ENCODE measurements at regions not wholly inside any gene's neighbourhood (a gene's known extent, or its start where the extent isn't known, plus 50 kb on each side); places are given as distances from the start of the nearest gene placed in this dataset.
"Not testable (repeated sequence)": the region's sequence is repeated elsewhere in the genome, so short reads cannot be mapped to it uniquely, and the experiment has no call there.

GRCh38 chr20:40868551-40869217 is 159.9 kb upstream of the TOP1 start:
- Histone ChIP-seq H3K4me3 (ENCODE audit: low read length) (no peak overlapping the region), H3K79me2 (ENCODE audit: control insufficient read depth, insufficient read depth, low read length) (no peaks in the 10 kb centered on the region), H4K8ac (ENCODE audit: low read depth, low read length) (no peak overlapping the region), H2BK120ac (ENCODE audit: low read depth, low read length) (no peak overlapping the region), H3K9ac (ENCODE audit: low read length) (no peak overlapping the region), H4K5ac (ENCODE audit: low read length) (no peak overlapping the region), H3K4ac (ENCODE audit: low read depth, low read length) (no peak overlapping the region), H3K27ac (ENCODE audit: low read depth, low read length) (no peak overlapping the region), H2BK15ac (replicated peaks; ENCODE audit: low read depth) (no peak overlapping the region), H2BK5ac (ENCODE audit: low read length) (no peak overlapping the region), H3K23ac (ENCODE audit: low read length) (no peak overlapping the region), H3K79me1 (ENCODE audit: low read length) (no peaks in the 10 kb centered on the region), H3K56ac (ENCODE audit: low read length) (no peak overlapping the region), H3K4me2 (ENCODE audit: low read length) (no peak overlapping the region), H3K4me1 (ENCODE audit: control insufficient read depth, low read depth, low read length) (no peaks in the 10 kb centered on the region), H3K18ac (ENCODE audit: low read length) (no peak overlapping the region), H2AK5ac (ENCODE audit: low read length) (no peak overlapping the region), H3K36me3 (ENCODE audit: control insufficient read depth, insufficient read depth, low read length) (no peaks in the 10 kb centered on the region), H3K27me3 (ENCODE audit: insufficient read depth, low read length, poor library complexity) (no peaks in the 10 kb centered on the region)
- no CpG with 5 or more reads among the region's 6 CpGs for WGBS (ENCODE audit: extremely low coverage, insufficient coverage, low lambda C conversion rate)
- DNase-seq, result no peak

GRCh38 chr20:40869218-40870147 is 159.1 kb upstream of the TOP1 start:
- no CpG with 5 or more reads among the region's 12 CpGs for WGBS (ENCODE audit: extremely low coverage, insufficient coverage, low lambda C conversion rate)
- Histone ChIP-seq H3K56ac (ENCODE audit: low read length) (no peak overlapping the region), H3K4ac (ENCODE audit: low read depth, low read length) (no peak overlapping the region), H3K18ac (ENCODE audit: low read length) (no peak overlapping the region), H3K79me1 (ENCODE audit: low read length) (no peaks in the 10 kb centered on the region), H4K8ac (ENCODE audit: low read depth, low read length) (no peak overlapping the region), H3K36me3 (ENCODE audit: control insufficient read depth, insufficient read depth, low read length) (no peaks in the 10 kb centered on the region), H3K4me2 (ENCODE audit: low read length) (no peak overlapping the region), H2BK120ac (ENCODE audit: low read depth, low read length) (no peak overlapping the region), H3K4me1 (ENCODE audit: control insufficient read depth, low read depth, low read length) (no peaks in the 10 kb centered on the region), H2AK5ac (ENCODE audit: low read length) (no peak overlapping the region), H4K5ac (ENCODE audit: low read length) (no peak overlapping the region), H3K23ac (ENCODE audit: low read length) (no peak overlapping the region), H3K27me3 (ENCODE audit: insufficient read depth, low read length, poor library complexity) (no peaks in the 10 kb centered on the region), H3K9ac (ENCODE audit: low read length) (no peak overlapping the region), H2BK5ac (ENCODE audit: low read length) (no peak overlapping the region), H3K27ac (ENCODE audit: low read depth, low read length) (no peak overlapping the region), H3K79me2 (ENCODE audit: control insufficient read depth, insufficient read depth, low read length) (no peaks in the 10 kb centered on the region), H2BK15ac (replicated peaks; ENCODE audit: low read depth) (no peak overlapping the region), H3K4me3 (ENCODE audit: low read length) (no peak overlapping the region)
- DNase-seq, result no peak

GRCh38 chr20:40875116-40876085 is 153.2 kb upstream of the TOP1 start:
- Histone ChIP-seq H4K5ac (ENCODE audit: low read length) (no peak overlapping the region), H3K27ac (ENCODE audit: low read depth, low read length) (no peak overlapping the region), H2BK5ac (ENCODE audit: low read length) (no peak overlapping the region), H3K4me3 (ENCODE audit: low read length) (no peak overlapping the region), H3K56ac (ENCODE audit: low read length) (no peak overlapping the region), H3K36me3 (ENCODE audit: control insufficient read depth, insufficient read depth, low read length) (no peaks in the 10 kb centered on the region), H3K23ac (ENCODE audit: low read length) (no peak overlapping the region), H4K8ac (ENCODE audit: low read depth, low read length) (no peak overlapping the region), H2AK5ac (ENCODE audit: low read length) (no peak overlapping the region), H3K79me1 (ENCODE audit: low read length) (no peaks in the 10 kb centered on the region), H3K4ac (ENCODE audit: low read depth, low read length) (no peak overlapping the region), H3K4me1 (ENCODE audit: control insufficient read depth, low read depth, low read length) (no peaks in the 10 kb centered on the region), H3K27me3 (ENCODE audit: insufficient read depth, low read length, poor library complexity) (no peaks in the 10 kb centered on the region), H3K18ac (ENCODE audit: low read length) (no peak overlapping the region), H3K79me2 (ENCODE audit: control insufficient read depth, insufficient read depth, low read length) (no peaks in the 10 kb centered on the region), H2BK15ac (replicated peaks; ENCODE audit: low read depth) (no peak overlapping the region), H3K4me2 (ENCODE audit: low read length) (no peak overlapping the region), H2BK120ac (ENCODE audit: low read depth, low read length) (no peak overlapping the region), H3K9ac (ENCODE audit: low read length) (no peak overlapping the region)
- DNase-seq, result no peak
- no CpG with 5 or more reads among the region's 9 CpGs for WGBS (ENCODE audit: extremely low coverage, insufficient coverage, low lambda C conversion rate)

- not testable (repeated sequence) for H3K79me2 ChIP-seq (ENCODE audit: control insufficient read depth, insufficient read depth, low read length); H2BK15ac ChIP-seq (replicated peaks; ENCODE audit: low read depth); H3K79me1 ChIP-seq (ENCODE audit: low read length); H4K5ac ChIP-seq (ENCODE audit: low read length); H3K4me1 ChIP-seq (ENCODE audit: control insufficient read depth, low read depth, low read length); H3K27ac ChIP-seq (ENCODE audit: low read depth, low read length); H4K8ac ChIP-seq (ENCODE audit: low read depth, low read length); H3K4ac ChIP-seq (ENCODE audit: low read depth, low read length); H3K18ac ChIP-seq (ENCODE audit: low read length); H3K27me3 ChIP-seq (ENCODE audit: insufficient read depth, low read length, poor library complexity); H3K4me3 ChIP-seq (ENCODE audit: low read length); H3K23ac ChIP-seq (ENCODE audit: low read length); H3K56ac ChIP-seq (ENCODE audit: low read length); DNase-seq; H3K36me3 ChIP-seq (ENCODE audit: control insufficient read depth, insufficient read depth, low read length); H2BK120ac ChIP-seq (ENCODE audit: low read depth, low read length); H3K4me2 ChIP-seq (ENCODE audit: low read length); H2BK5ac ChIP-seq (ENCODE audit: low read length); H3K9ac ChIP-seq (ENCODE audit: low read length); H2AK5ac ChIP-seq (ENCODE audit: low read length)
- WGBS (ENCODE audit: extremely low coverage, insufficient coverage, low lambda C conversion rate), result no CpG with 5 or more reads among the region's 1 CpG
These were observed 150.5 kb upstream of the TOP1 start for GRCh38 chr20:40878099-40878498.

- Histone ChIP-seq H4K5ac (ENCODE audit: low read length) (no peak overlapping the region), H3K79me1 (ENCODE audit: low read length) (no peaks in the 10 kb centered on the region), H3K27me3 (ENCODE audit: insufficient read depth, low read length, poor library complexity) (no peaks in the 10 kb centered on the region), H2BK5ac (ENCODE audit: low read length) (no peak overlapping the region), H3K56ac (ENCODE audit: low read length) (no peak overlapping the region), H3K4me2 (ENCODE audit: low read length) (no peak overlapping the region), H3K4me3 (ENCODE audit: low read length) (no peak overlapping the region), H3K4me1 (ENCODE audit: control insufficient read depth, low read depth, low read length) (no peaks in the 10 kb centered on the region), H3K79me2 (ENCODE audit: control insufficient read depth, insufficient read depth, low read length) (no peaks in the 10 kb centered on the region), H4K8ac (ENCODE audit: low read depth, low read length) (no peak overlapping the region), H3K9ac (ENCODE audit: low read length) (no peak overlapping the region), H3K36me3 (ENCODE audit: control insufficient read depth, insufficient read depth, low read length) (no peaks in the 10 kb centered on the region), H3K4ac (ENCODE audit: low read depth, low read length) (no peak overlapping the region), H3K23ac (ENCODE audit: low read length) (no peak overlapping the region), H2BK120ac (ENCODE audit: low read depth, low read length) (no peak overlapping the region), H3K18ac (ENCODE audit: low read length) (no peak overlapping the region), H2AK5ac (ENCODE audit: low read length) (no peak overlapping the region), H2BK15ac (replicated peaks; ENCODE audit: low read depth) (no peak overlapping the region), H3K27ac (ENCODE audit: low read depth, low read length) (no peak overlapping the region)
- no CpG with 5 or more reads among the region's 3 CpGs for WGBS (ENCODE audit: extremely low coverage, insufficient coverage, low lambda C conversion rate)
- no peak for DNase-seq
These were observed 148.4 kb upstream of the TOP1 start for GRCh38 chr20:40880063-40880728.

Measured in mesendoderm (in vitro differentiated cells).